ENCODE measurements at regions not wholly inside any gene's neighbourhood (a gene's known extent, or its start where the extent isn't known, plus 50 kb on each side); places are given as distances from the start of the nearest gene placed in this dataset.

- no peak for DNase-seq (ENCODE audit: extremely low spot score)
These were observed 244.7 kb upstream of the RSPO3 start for GRCh38 chr6:126873791-126874190.

GRCh38 chr6:126876446-126876845, 242.0 kb upstream of the RSPO3 start:
- Histone ChIP-seq H3K4me1 (no peaks in the 10 kb centered on the region), H3K27ac (replicated peaks in 1 of 4) (no peak overlapping the region), H3K27me3 (no peaks in the 10 kb centered on the region), H3K9me3 (no peaks in the 10 kb centered on the region), H3K36me3 (no peaks in the 10 kb centered on the region), H3K4me3 (no peak overlapping the region)
- no peak for DNase-seq (ENCODE audit: extremely low spot score)
- no peak for TF ChIP-seq CTCF (IDR thresholded peaks at IDR 0.05)
- TF ChIP-seq POLR2A (IDR thresholded peaks at IDR 0.05; ENCODE audit: low read depth), result no peak
- no peak for TF ChIP-seq EP300 (IDR thresholded peaks at IDR 0.05)
- no peak for TF ChIP-seq POLR2AphosphoS5 (IDR thresholded peaks at IDR 0.05)
- intact Hi-C loops (cut with DNase I), result no loop called here
- 78% methylated on average over 1 of the region's 1 CpG for WGBS

More at GRCh38 chr6:126873791-126874190, 244.7 kb upstream of the RSPO3 start:
- Histone ChIP-seq H3K4me3 (no peak overlapping the region), H3K36me3 (no peaks in the 10 kb centered on the region), H3K27me3 (no peaks in the 10 kb centered on the region), H3K4me1 (no peaks in the 10 kb centered on the region), H3K27ac (replicated peaks in 1 of 4) (no peak overlapping the region), H3K9me3 (no peaks in the 10 kb centered on the region)
- no peak for TF ChIP-seq EP300 (IDR thresholded peaks at IDR 0.05)
- no peak for TF ChIP-seq CTCF (IDR thresholded peaks at IDR 0.05)
- no peak for TF ChIP-seq POLR2A (IDR thresholded peaks at IDR 0.05; ENCODE audit: low read depth)
- no peak for TF ChIP-seq POLR2AphosphoS5 (IDR thresholded peaks at IDR 0.05)
- intact Hi-C loops (cut with DNase I), result no loop called here
- 68% methylated on average over 1 of the region's 1 CpG for WGBS

- TF ChIP-seq POLR2A (IDR thresholded peaks at IDR 0.05; ENCODE audit: low read depth) (no peak), CTCF (IDR thresholded peaks at IDR 0.05) (no peak), POLR2AphosphoS5 (IDR thresholded peaks at IDR 0.05) (no peak), EP300 (IDR thresholded peaks at IDR 0.05) (no peak)
- no peak overlapping the region for H3K27ac ChIP-seq (replicated peaks in 1 of 4)
- no peak for DNase-seq (ENCODE audit: extremely low spot score)
- H3K4me1 ChIP-seq, result no peaks in the 10 kb centered on the region
- intact Hi-C loops (cut with DNase I), result no loop called here
- no peaks in the 10 kb centered on the region for H3K27me3 ChIP-seq
- no peaks in the 10 kb centered on the region for H3K36me3 ChIP-seq
- WGBS, result 77% methylated on average over 3 of the region's 3 CpGs
- H3K9me3 ChIP-seq, result no peaks in the 10 kb centered on the region
- H3K4me3 ChIP-seq, result no peak overlapping the region
These were observed 237.5 kb upstream of the RSPO3 start for GRCh38 chr6:126880964-126881363.

GRCh38 chr6:126886106-126886505, 232.4 kb upstream of the RSPO3 start:
- Histone ChIP-seq H3K27me3 (no peaks in the 10 kb centered on the region), H3K27ac (replicated peaks in 1 of 4) (no peak overlapping the region), H3K4me3 (no peak overlapping the region), H3K9me3 (no peaks in the 10 kb centered on the region), H3K4me1 (no peaks in the 10 kb centered on the region), H3K36me3 (no peaks in the 10 kb centered on the region)
- no peak for DNase-seq (ENCODE audit: extremely low spot score)
- intact Hi-C loops (cut with DNase I), result no loop called here
- no peak for TF ChIP-seq EP300 (IDR thresholded peaks at IDR 0.05)
- no peak for TF ChIP-seq CTCF (IDR thresholded peaks at IDR 0.05)
- TF ChIP-seq POLR2AphosphoS5 (IDR thresholded peaks at IDR 0.05), result no peak
- TF ChIP-seq POLR2A (IDR thresholded peaks at IDR 0.05; ENCODE audit: low read depth), result no peak
- WGBS, result 100% methylated on average over 1 of the region's 1 CpG
